ENCODE measurements at regions not wholly inside any gene's neighbourhood (a gene's known extent, or its start where the extent isn't known, plus 50 kb on each side); places are given as distances from the start of the nearest gene placed in this dataset.

GRCh38 chr20:11178946-11179654, 505.3 kb upstream of the JAG1 start (continued):
- TF ChIP-seq REST (IDR thresholded peaks at IDR 0.05; ENCODE audit: unreplicated experiment): no peak
- TF ChIP-seq ZNF331 (CRISPR knock-in tag; IDR thresholded peaks at IDR 0.05; ENCODE audit: low read depth): no peak
- TF ChIP-seq CREB1 (CRISPR knock-in tag; IDR thresholded peaks at IDR 0.05; ENCODE audit: low read depth): no peak
- no peak for TF ChIP-seq EZH2phosphoT487 (IDR thresholded peaks at IDR 0.05; ENCODE audit: unreplicated experiment)
- TF ChIP-seq NANOG (IDR thresholded peaks at IDR 0.05; ENCODE audit: borderline replicate concordance): no peak
- TF ChIP-seq POLR2AphosphoS5 (IDR thresholded peaks at IDR 0.05; ENCODE audit: low read depth): no peak

GRCh38 chr20:11180186-11180585, 506.4 kb upstream of the JAG1 start:
- DNase-seq (ENCODE audit: low spot score): no peak
- no peaks in the 10 kb centered on the region for H3K27me3 Mint-ChIP-seq (ENCODE audit: insufficient read depth, low read depth, poor library complexity)
- no peaks in the 10 kb centered on the region for H3K79me2 ChIP-seq (replicated peaks; ENCODE audit: insufficient read depth)
- H4K20me1 ChIP-seq (replicated peaks; ENCODE audit: insufficient read depth): no peaks in the 10 kb centered on the region
- ATAC-seq: no peak
- no peaks in the 10 kb centered on the region for H3K4me1 Mint-ChIP-seq
- H3K4me3 Mint-ChIP-seq: no peak overlapping the region
- no peak overlapping the region for H3K4me2 ChIP-seq
- H3K4me3 ChIP-seq: no peak overlapping the region
- no peaks in the 10 kb centered on the region for H3F3A ChIP-seq (replicated peaks; ENCODE audit: low read depth)
- no peaks in the 10 kb centered on the region for H3K27me3 ChIP-seq (ENCODE audit: insufficient read depth)
- H3K27ac ChIP-seq (ENCODE audit: low read depth): no peak overlapping the region
- H3K36me3 Mint-ChIP-seq (ENCODE audit: low read depth): no peaks in the 10 kb centered on the region
- no peaks in the 10 kb centered on the region; the same call in 1 of the 2 replicates for H3K36me3 ChIP-seq (ENCODE audit: insufficient read depth)
- H2AFZ ChIP-seq: no peak overlapping the region
- H3K4me1 ChIP-seq (ENCODE audit: insufficient read depth): no peaks in the 10 kb centered on the region
- H3K9me2 ChIP-seq (ENCODE audit: insufficient read depth): peaks cover 7% of the 10 kb centered on the region
- peaks cover 17% of the 10 kb centered on the region for H3K9me3 Mint-ChIP-seq
- no peak overlapping the region for H3K27ac Mint-ChIP-seq
- TF ChIP-seq JUNB (IDR thresholded peaks at IDR 0.05; ENCODE audit: unreplicated experiment) (no peak), ZNF114 (CRISPR knock-in tag; IDR thresholded peaks at IDR 0.05) (no peak), ETS1 (IDR thresholded peaks at IDR 0.05) (no peak), STAT1 (IDR thresholded peaks at IDR 0.05; ENCODE audit: unreplicated experiment) (no peak), ZNF331 (CRISPR knock-in tag; IDR thresholded peaks at IDR 0.05; ENCODE audit: low read depth) (no peak), REST (IDR thresholded peaks at IDR 0.05; ENCODE audit: unreplicated experiment) (no peak), CTCF (conservative IDR thresholded peaks at IDR 0.05; ENCODE audit: low read depth in 2 of 2) (no peak), NANOG (IDR thresholded peaks at IDR 0.05; ENCODE audit: borderline replicate concordance) (no peak)

Measured in GM23338 (cell line).